T1000 (cell line): ENCODE measurements at regions not wholly inside any gene's neighbourhood (a gene's known extent, or its start where the extent isn't known, plus 50 kb on each side); places are given as distances from the start of the nearest gene placed in this dataset.
"Not testable (repeated sequence)": the region's sequence is repeated elsewhere in the genome, so short reads cannot be mapped to it uniquely, and the experiment has no call there.

ENCODE experiments used
- DNase-seq: peaks from one replicate; lab custom pipeline; 2025; ENCODE audit warnings: mixed read lengths; lab: John Stamatoyannopoulos, UW

- no peak for DNase-seq
Measured at GRCh38 chrX:89033723-89034122, 286.7 kb downstream of the CPXCR1 start.

DNA sequence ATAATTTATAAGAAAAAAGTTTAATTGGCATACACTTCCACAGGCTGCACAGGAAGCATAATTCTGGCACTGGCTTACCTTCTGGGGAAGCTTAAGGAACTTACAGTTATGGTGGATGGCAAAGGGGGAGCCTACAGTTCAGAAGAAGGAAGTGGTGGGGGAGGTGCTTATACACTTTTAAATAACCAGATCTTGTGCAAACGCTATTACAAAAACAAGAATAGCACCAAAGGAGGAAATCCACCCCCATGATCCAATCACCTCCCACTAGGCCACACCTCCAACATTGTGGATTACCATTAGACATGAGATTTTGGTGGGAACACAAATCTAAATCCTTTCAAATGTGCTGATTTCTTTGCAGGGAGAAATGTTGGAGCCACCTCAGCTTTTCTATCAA lies 287.7 kb downstream of the CPXCR1 start:
- no peak for DNase-seq

DNA sequence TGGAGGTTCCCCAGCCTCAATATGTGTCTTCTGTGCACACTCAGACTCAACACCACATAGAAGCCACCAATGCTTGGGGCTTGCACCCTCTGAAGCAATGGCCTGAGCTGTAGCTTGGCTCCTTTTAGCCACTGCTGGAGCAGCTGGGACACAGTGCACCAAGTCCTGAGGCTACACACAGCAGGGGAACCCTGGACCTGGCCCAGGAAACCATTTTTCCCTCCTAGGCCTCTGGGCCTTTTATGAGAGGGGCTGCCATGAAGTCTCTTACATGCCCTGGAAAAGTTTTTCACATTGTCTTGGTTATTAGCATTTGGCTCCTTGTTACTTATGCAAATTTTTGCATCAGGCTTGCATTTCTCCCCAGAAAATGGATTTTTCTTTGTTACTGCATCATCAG lies 306.2 kb downstream of the CPXCR1 start:
- DNase-seq = no peak

DNA sequence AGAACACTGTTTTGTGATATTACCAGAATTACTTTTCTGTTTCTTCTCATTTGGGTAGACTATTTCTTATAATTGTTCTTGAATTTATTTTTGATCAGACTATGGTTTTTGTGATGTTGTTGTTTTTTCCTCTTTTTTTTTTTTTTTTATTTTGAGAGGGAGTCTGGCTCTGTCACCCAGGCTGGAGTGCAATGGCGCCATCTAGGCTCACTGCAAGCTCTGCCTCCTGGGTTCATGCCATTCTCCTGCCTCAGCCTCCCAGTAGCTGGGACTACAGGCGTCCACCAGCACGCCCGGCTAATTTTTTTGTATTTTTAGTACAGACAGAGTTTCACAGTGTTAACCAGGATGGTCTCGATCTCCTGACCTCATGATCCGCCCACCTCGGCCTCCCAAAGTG lies 352.6 kb downstream of the CPXCR1 start:
- not testable (repeated sequence) for DNase-seq

GRCh38 chrX:89124985-89125384 lies 378.0 kb downstream of the CPXCR1 start:
- DNase-seq = no peak
